ENCODE measurements at regions not wholly inside any gene's neighbourhood (a gene's known extent, or its start where the extent isn't known, plus 50 kb on each side); places are given as distances from the start of the nearest gene placed in this dataset.
A peak's percentile ranks its signal among the peaks of the same experiment; 100 is the strongest.
"Not testable (repeated sequence)": the region's sequence is repeated elsewhere in the genome, so short reads cannot be mapped to it uniquely, and the experiment has no call there.

DNA sequence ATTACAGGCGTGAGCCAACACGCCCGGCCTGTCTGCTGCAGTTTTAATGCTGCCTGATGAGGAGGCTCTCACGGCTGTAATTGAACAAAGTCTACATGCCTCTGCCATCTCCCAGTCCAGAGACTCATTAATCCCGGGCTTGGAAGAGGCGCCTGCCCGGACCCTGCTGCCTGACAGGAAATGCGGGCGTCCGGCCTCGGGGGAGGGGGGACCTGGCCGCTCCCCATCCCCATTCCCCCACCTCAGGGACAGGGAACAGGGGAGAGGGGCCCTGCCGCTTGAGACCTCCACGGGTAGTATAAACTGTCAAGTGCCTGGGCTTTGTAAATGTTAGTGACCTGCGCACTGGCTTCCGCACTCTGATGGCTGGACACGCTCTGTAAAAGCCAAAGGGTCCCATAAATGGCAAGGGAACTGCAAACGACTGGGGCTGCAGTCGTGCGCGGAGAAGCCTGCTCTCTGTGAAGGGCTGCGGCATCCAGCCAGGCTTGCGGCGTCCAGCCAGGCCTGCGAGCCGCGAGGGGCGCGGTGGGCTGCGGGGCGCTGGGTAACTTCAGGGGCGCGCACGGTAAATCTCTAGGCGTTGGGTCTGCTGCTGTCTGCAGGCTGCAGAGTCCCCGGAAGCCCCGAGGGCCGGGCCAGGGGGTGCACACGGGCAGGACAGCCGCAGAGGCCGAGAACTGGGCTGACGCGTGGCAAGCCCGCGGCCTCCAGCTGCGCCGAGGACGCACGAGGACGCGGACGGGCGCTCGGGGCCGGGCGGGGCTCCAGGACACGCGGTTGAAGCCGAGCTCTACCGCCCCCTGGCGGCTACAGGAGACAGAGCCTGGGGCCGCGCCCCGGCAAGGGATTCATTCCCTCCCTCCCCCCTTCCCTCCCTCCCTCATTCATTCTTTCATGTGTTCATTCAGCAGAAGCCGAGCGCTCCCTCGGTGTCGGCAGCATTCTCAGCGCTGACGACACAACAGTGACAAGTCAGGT lies 78.4 kb downstream of the KCNJ18 start:
- H3K4me1 ChIP-seq; intact Hi-C loops (cut with DNase I); H3K4me3 ChIP-seq; H3K27me3 ChIP-seq; H3K9me3 ChIP-seq; H3K27ac ChIP-seq; FAIRE-seq; H3K36me3 ChIP-seq: not testable (repeated sequence)
- WGBS, 2 donors, result 16 to 28% methylated on average over 33 to 37 of the region's 70 CpGs
- ATAC-seq (peak; percentile 89 to 98 (median 94)), DNase-seq (peak in 1 of 6 donors; percentile 17)

DNA sequence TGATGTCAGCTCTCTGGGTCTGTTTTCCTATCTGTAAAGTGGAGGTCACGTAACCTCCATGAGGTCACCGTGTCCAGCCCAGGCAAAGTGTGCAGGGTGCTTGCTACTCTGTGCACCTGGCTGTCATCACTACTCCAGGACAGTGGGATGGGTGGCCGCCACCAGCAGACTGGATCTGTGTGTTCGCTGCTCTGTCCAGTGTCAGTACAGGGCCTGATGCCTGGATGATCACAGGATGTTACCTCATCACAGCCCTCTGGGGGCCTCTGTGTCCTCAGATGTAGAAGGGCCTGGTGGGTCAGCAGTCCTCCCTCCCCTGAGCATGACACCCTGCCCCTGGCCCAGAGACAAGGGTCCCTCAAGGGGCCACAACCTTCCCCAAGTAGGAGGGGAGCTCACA lies 80.0 kb downstream of the KCNJ18 start:
- Histone ChIP-seq H3K9me3 (no peaks in the 10 kb centered on the region), H3K27ac (no peak overlapping the region), H3K36me3 (no peaks in the 10 kb centered on the region), H3K4me1 (no peaks in the 10 kb centered on the region), H3K27me3 (no peaks in the 10 kb centered on the region), H3K4me3 (no peak overlapping the region)
- WGBS, 2 donors, result 61 to 68% methylated on average over 4 of the region's 4 CpGs
- intact Hi-C loops (cut with DNase I), result no loop called here
- FAIRE-seq (no peak), DNase-seq (peak in 1 of 6 donors; percentile 17), ATAC-seq (no peak)
- no peak for TF ChIP-seq CTCF (IDR thresholded peaks at IDR 0.05)

GRCh38 chr17:21772991-21773713 lies 80.8 kb downstream of the KCNJ18 start:
- H3K27ac ChIP-seq; H3K27me3 ChIP-seq; intact Hi-C loops (cut with DNase I); H3K4me1 ChIP-seq; H3K4me3 ChIP-seq; H3K36me3 ChIP-seq; H3K9me3 ChIP-seq; ATAC-seq; FAIRE-seq: not testable (repeated sequence)
- WGBS, 2 donors, result 72 to 76% methylated on average over 15 of the region's 15 CpGs
- DNase-seq, result peak in 1 of 6 donors; percentile 36

GRCh38 chr17:21774263-21774662 lies 81.9 kb downstream of the KCNJ18 start:
- H3K9me3 ChIP-seq, result no peaks in the 10 kb centered on the region
- intact Hi-C loops (cut with DNase I), result no loop called here
- no peaks in the 10 kb centered on the region for H3K27me3 ChIP-seq
- whole genome bisulfite sequencing, 2 donors, result 63 to 76% methylated on average over 7 of the region's 7 CpGs
- ATAC-seq (no peak), DNase-seq (peak in 1 of 6 donors; percentile 20), FAIRE-seq (no peak)
- H3K4me1 ChIP-seq, result no peaks in the 10 kb centered on the region
- H3K36me3 ChIP-seq, result no peaks in the 10 kb centered on the region
- no peak overlapping the region for H3K4me3 ChIP-seq
- no peak for TF ChIP-seq CTCF (IDR thresholded peaks at IDR 0.05)
- H3K27ac ChIP-seq, result no peak overlapping the region

- WGBS, 2 donors, result 48 to 64% methylated on average over 8 of the region's 8 CpGs
- intact Hi-C loops (cut with DNase I), result not testable (repeated sequence)
These were observed 83.2 kb downstream of the KCNJ18 start for GRCh38 chr17:21775566-21775965.

DNA sequence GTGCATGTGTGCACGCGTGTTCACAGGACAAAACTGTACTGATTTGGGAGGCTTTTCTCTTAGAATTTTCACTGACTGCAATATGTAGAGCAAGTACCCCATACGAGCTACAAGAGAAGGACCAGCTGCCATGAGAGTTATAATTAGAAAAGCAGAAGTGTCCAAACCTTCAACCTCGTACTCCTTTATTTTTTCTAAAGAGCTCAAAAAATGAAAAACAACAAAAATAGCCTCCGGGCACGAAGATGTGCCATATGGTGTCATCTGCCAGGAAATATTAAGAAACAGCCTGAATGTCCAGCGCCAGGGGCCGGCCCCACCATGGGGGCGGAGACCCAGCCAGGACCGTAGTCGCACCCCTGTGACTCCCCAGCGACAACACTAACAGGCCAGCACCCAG lies 84.6 kb downstream of the KCNJ18 start:
- H3K9me3 ChIP-seq; FAIRE-seq; ATAC-seq; H3K4me1 ChIP-seq; H3K27ac ChIP-seq; H3K36me3 ChIP-seq; intact Hi-C loops (cut with DNase I); DNase-seq; H3K27me3 ChIP-seq; H3K4me3 ChIP-seq: not testable (repeated sequence)
- WGBS, 2 donors, result 66 to 83% methylated on average over 8 to 11 of the region's 12 CpGs

More at GRCh38 chr17:21775566-21775965, 83.2 kb downstream of the KCNJ18 start:
- not testable (repeated sequence) for H3K4me3 ChIP-seq, ATAC-seq, H3K9me3 ChIP-seq, FAIRE-seq, H3K27ac ChIP-seq, H3K36me3 ChIP-seq, H3K27me3 ChIP-seq, H3K4me1 ChIP-seq
- DNase-seq, result peak in 1 of 6 donors; percentile 21

- 68 to 81% methylated on average over 2 of the region's 2 CpGs for WGBS, 2 donors
- H3K27ac ChIP-seq; FAIRE-seq; H3K4me3 ChIP-seq; H3K4me1 ChIP-seq; H3K27me3 ChIP-seq; H3K36me3 ChIP-seq; H3K9me3 ChIP-seq; DNase-seq; intact Hi-C loops (cut with DNase I); ATAC-seq: not testable (repeated sequence)
These were observed 86.5 kb downstream of the KCNJ18 start for GRCh38 chr17:21778866-21779265.

DNA sequence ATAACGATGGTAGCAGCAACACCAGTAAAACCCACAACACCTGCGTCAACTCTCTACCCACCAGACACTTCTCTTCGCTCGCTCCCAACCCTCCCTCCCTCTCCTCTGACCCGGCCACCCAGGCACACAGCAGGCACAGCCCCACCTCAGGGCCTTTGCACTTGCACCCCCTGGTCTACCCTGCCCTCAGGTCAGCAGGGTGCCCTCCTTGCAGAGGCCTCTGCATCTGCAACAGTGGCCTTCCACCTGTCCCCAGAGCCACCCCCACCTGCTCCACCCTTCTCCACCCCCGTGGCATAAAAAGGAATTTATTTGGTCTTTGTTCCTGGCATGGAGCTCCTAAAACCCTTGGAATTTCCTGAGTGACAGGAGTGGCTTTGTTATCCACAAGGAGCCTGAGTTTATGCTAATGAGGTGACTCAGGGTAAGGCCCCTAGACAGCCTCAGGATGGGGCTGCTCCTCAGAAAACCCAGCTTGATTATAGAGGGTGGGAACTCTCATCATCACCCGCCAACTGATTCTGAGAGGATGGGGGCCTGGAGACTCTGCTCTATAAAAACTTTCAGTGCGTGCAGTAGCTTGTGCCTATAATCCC lies 88.1 kb downstream of the KCNJ18 start:
- not testable (repeated sequence) for DNase-seq, FAIRE-seq

GRCh38 chr17:21780919-21781665 lies 88.8 kb downstream of the KCNJ18 start:
- FAIRE-seq; H3K4me3 ChIP-seq; H3K9me3 ChIP-seq; DNase-seq; H3K36me3 ChIP-seq; H3K27ac ChIP-seq; intact Hi-C loops (cut with DNase I); ATAC-seq; H3K4me1 ChIP-seq; H3K27me3 ChIP-seq: not testable (repeated sequence)
- WGBS, 2 donors, result 28 to 51% methylated on average over 5 of the region's 5 CpGs

More for the DNA sequence above, 88.1 kb downstream of the KCNJ18 start:
- H3K4me3 ChIP-seq; H3K9me3 ChIP-seq; H3K4me1 ChIP-seq; ATAC-seq; intact Hi-C loops (cut with DNase I); H3K27ac ChIP-seq; H3K36me3 ChIP-seq; H3K27me3 ChIP-seq: not testable (repeated sequence)
- 59% methylated on average over 3 to 6 of the region's 8 CpGs for WGBS, 2 donors
